IMR-90 (cell line): ENCODE measurements at regions not wholly inside any gene's neighbourhood (a gene's known extent, or its start where the extent isn't known, plus 50 kb on each side); places are given as distances from the start of the nearest gene placed in this dataset.

Experiments used
- ATAC-seq: fragments of 200-7000 bp; cut with Tn5 transposase; 2 replicates; pipeline ENCODE4 v1.9.1; 2020; ENCODE audit warnings: low read depth, mild to moderate bottlenecking, moderate library complexity
- BruUV-seq: library from RNA; stranded (reverse); fragments of 400-500 nt; replicated peaks from 2 replicates; lab custom pipeline; 2021; lab: Mats Ljungman, UMichigan
- CTCF ChIA-PET: fragments of 300-600 bp; formaldehyde crosslinking; extraction: SDS; loops from one replicate; lab custom pipeline; 2021; ENCODE audit warnings: antibody characterized with exemption; lab: Yijun Ruan, JAX
- POLR2A ChIA-PET: fragments of 300-600 bp; sonication (Branson Sonifier 250); formaldehyde crosslinking; loops from one replicate; lab custom pipeline; 2022; ENCODE audit warnings: antibody characterized with exemption; ENCODE audit not compliant: unreplicated experiment; lab: Charles Lee
- DNase-seq: peaks from one replicate; pipeline ENCODE4 v3.0.0; 2013
- H2AFZ ChIP-seq: replicated peaks from 2 replicates; pipeline ENCODE3; 2013; ENCODE audit warnings: low read length, mild to moderate bottlenecking; ENCODE audit not compliant: poor library complexity
- H2AK5ac ChIP-seq: 2 replicates; pipeline ENCODE4 v1.6.1; 2013; ENCODE audit warnings: low read depth, low read length, inconsistent platforms
- H2AK9ac ChIP-seq: replicated peaks from 2 replicates; pipeline ENCODE3; 2013; ENCODE audit warnings: mild to moderate bottlenecking, low read depth, low read length, moderate library complexity; ENCODE audit not compliant: poor library complexity
- H2BK120ac ChIP-seq: 2 replicates; pipeline ENCODE4 v1.6.1; 2013; ENCODE audit warnings: low read depth, low read length, inconsistent platforms
- H2BK15ac ChIP-seq: 3 replicates; pipeline ENCODE4 v1.6.1; 2013; ENCODE audit warnings: low read depth, low read length, inconsistent platforms
- H2BK20ac ChIP-seq: 2 replicates; pipeline ENCODE4 v1.6.1; 2013; ENCODE audit warnings: low read depth, mild to moderate bottlenecking, inconsistent platforms, low read length, moderate library complexity
- H2BK5ac ChIP-seq: 2 replicates; pipeline ENCODE4 v1.6.1; 2013; ENCODE audit warnings: mild to moderate bottlenecking, low read depth, low read length, inconsistent platforms; ENCODE audit not compliant: poor library complexity, severe bottlenecking
- H3K14ac ChIP-seq: replicated peaks from 2 replicates; pipeline ENCODE4 v1.6.1; 2013; ENCODE audit warnings: low read depth, low read length, inconsistent platforms
- H3K18ac ChIP-seq: 2 replicates; pipeline ENCODE4 v1.6.1; 2013; ENCODE audit warnings: low read depth, low read length, control low read depth
- H3K23ac ChIP-seq: 2 replicates; pipeline ENCODE4 v1.6.1; 2013; ENCODE audit warnings: low read depth, low read length, inconsistent platforms
- H3K27ac ChIP-seq: 2 replicates; pipeline ENCODE4 v1.5.1; 2013; ENCODE audit warnings: mild to moderate bottlenecking, control low read depth, low read length; ENCODE audit not compliant: insufficient read depth
- H3K27me3 ChIP-seq: 2 replicates; pipeline ENCODE4 v1.6.1; 2013; ENCODE audit warnings: low read length; ENCODE audit not compliant: control insufficient read depth, insufficient read depth
- H3K36me3 ChIP-seq: 2 replicates; pipeline ENCODE4 v1.6.1; 2013; ENCODE audit warnings: low read length, mixed read lengths; ENCODE audit not compliant: control insufficient read depth, insufficient read depth
- H3K4ac ChIP-seq: 2 replicates; pipeline ENCODE4 v1.6.1; 2013; ENCODE audit warnings: low read depth, low read length, inconsistent platforms
- H3K4me1 ChIP-seq: 2 replicates; pipeline ENCODE4 v1.6.1; 2013; ENCODE audit warnings: low read length, mixed read lengths; ENCODE audit not compliant: control insufficient read depth, insufficient read depth
- H3K4me2 ChIP-seq: 2 replicates; pipeline ENCODE4 v1.6.1; 2013; ENCODE audit warnings: low read depth, mild to moderate bottlenecking, control low read depth, low read length, moderate library complexity
- H3K4me3 ChIP-seq: 2 replicates; pipeline ENCODE4 v1.5.1; 2013; ENCODE audit warnings: low read depth, mild to moderate bottlenecking, control low read depth, low read length, moderate library complexity; ENCODE audit not compliant: insufficient read depth
- H3K56ac ChIP-seq: 2 replicates; pipeline ENCODE4 v1.6.1; 2013; ENCODE audit warnings: low read length, inconsistent platforms; ENCODE audit not compliant: insufficient read depth; ENCODE audit errors: extremely low read depth
- H3K79me1 ChIP-seq, 2 experiments: 2 replicates each; pipeline ENCODE4 v1.6.1; 2013; ENCODE audit warnings: low read length in 2 of 2, inconsistent platforms in 1 of 2, low read depth in 1 of 2
- H3K9ac ChIP-seq: 2 replicates; pipeline ENCODE4 v1.6.1; 2013; ENCODE audit warnings: low read depth, low read length, control low read depth
- H3K9me1 ChIP-seq: 2 replicates; pipeline ENCODE4 v1.6.1; 2013; ENCODE audit warnings: low read length, inconsistent platforms; ENCODE audit not compliant: insufficient read depth
- H3K9me3 ChIP-seq: 2 replicates; pipeline ENCODE4 v1.6.1; 2013; ENCODE audit warnings: low read length; ENCODE audit not compliant: control insufficient read depth, insufficient read depth
- H4K20me1 ChIP-seq: 2 replicates; pipeline ENCODE4 v1.6.1; 2013; ENCODE audit warnings: low read length, inconsistent platforms; ENCODE audit not compliant: insufficient read depth
- H4K5ac ChIP-seq: 2 replicates; pipeline ENCODE4 v1.6.1; 2013; ENCODE audit warnings: mild to moderate bottlenecking, low read depth, low read length, control low read depth
- H4K8ac ChIP-seq, 2 experiments: 2 replicates each; pipeline ENCODE4 v1.6.1; 2013; ENCODE audit warnings: low read depth in 2 of 2, low read length in 2 of 2, control low read depth in 1 of 2, inconsistent platforms in 1 of 2
- H4K91ac ChIP-seq: 2 replicates; pipeline ENCODE4 v1.6.1; 2013; ENCODE audit warnings: low read depth, low read length, inconsistent platforms; ENCODE audit not compliant: insufficient read depth
- RFX5 ChIP-seq: IDR thresholded peaks from 2 replicates; pipeline ENCODE4 v1.8.0; 2012; ENCODE audit warnings: low read depth, mild to moderate bottlenecking, low read length, moderate library complexity
- SMC3 ChIP-seq: fragments of 150-350 bp; IDR thresholded peaks from 2 replicates; pipeline ENCODE4 v1.6.1; 2016; ENCODE audit warnings: low read depth, mild to moderate bottlenecking, antibody characterized with exemption, low read length, moderate library complexity
- WGBS, 2 experiments: methylation state at CpG; one replicate each; pipeline versions ENCODE4 v1.1.5 to v1.1.7; 2013; ENCODE audit warnings: missing lambda C conversion rate in 2 of 2; ENCODE audit not compliant: insufficient read length in 1 of 2; ENCODE audit errors: extremely low coverage in 2 of 2; 5-methylcytosine and 5-hydroxymethylcytosine counted together
- dilution Hi-C: fragments of 300-500 bp; cut with HindIII; formaldehyde crosslinking; loops from one replicate; pipeline ENCODE4 v1.14.3; 2018; ENCODE audit warnings: low sequenced_read_pairs; ENCODE audit not compliant: unreplicated experiment
- in situ Hi-C: fragments of 300-500 bp; cut with MboI; formaldehyde crosslinking; loops from 3 replicates; pipeline ENCODE4 v1.14.3; 2019; ENCODE audit warnings: low sequenced_read_pairs, inconsistent platforms, mixed read lengths
- intact Hi-C: fragments of 100-400 bp; cut with micrococcal nuclease; formaldehyde crosslinking; loops from 2 replicates; pipeline ENCODE4 v1.10.0; 2022

DNA sequence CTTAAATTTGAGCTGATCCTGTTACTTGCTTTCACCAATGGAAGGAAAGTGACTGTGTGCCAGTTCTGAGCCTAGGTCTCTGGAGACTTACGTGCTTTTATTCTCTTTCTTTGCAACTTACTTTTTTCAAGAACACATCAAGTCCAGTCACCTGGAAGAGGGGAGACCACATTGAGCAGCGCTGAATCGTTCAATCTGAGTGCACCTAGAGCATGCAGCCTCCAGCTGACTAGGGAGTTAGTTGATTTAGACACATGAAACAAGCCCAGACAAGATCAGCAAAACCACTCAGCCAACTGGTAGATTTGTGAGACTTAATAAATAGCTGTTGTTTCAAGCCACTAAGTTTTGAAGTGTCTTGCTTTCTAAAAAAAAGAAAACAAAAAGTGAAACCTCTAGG is 1014.8 kb upstream of the FBXO33 start:
- TF ChIP-seq SMC3 = no peak
- no peak for TF ChIP-seq RFX5
- WGBS, 2 experiments = no CpG with 5 or more reads among the region's 3 CpGs
- dilution Hi-C loops (no loop called here), in situ Hi-C loops (no loop called here), intact Hi-C loops (no loop called here)
- H4K20me1 ChIP-seq = no peaks in the 10 kb centered on the region
- no peak overlapping the region for H2BK5ac ChIP-seq
- H3K27me3 ChIP-seq = no peaks in the 10 kb centered on the region
- BruUV-seq = no TSS peak
- no peak overlapping the region for H3K4me2 ChIP-seq
- H2AK9ac ChIP-seq = no peak overlapping the region
- H4K8ac ChIP-seq = no peak overlapping the region
- H4K5ac ChIP-seq = no peak overlapping the region
- POLR2A ChIA-PET = no interaction called here
- H2BK15ac ChIP-seq = no peak overlapping the region
- no peaks in the 10 kb centered on the region for H3K36me3 ChIP-seq
- no peak overlapping the region for H3K4me3 ChIP-seq
- peaks cover 2% of the 10 kb centered on the region; the same call in 1 of the 2 replicates for H3K9me3 ChIP-seq
- H3K18ac ChIP-seq = no peak overlapping the region
- H3K4me1 ChIP-seq = no peaks in the 10 kb centered on the region
- H4K91ac ChIP-seq = no peak overlapping the region
- H3K9ac ChIP-seq = no peak overlapping the region
- H3K14ac ChIP-seq = no peak overlapping the region
- H3K79me1 ChIP-seq = no peaks in the 10 kb centered on the region
- no peak overlapping the region for H3K4ac ChIP-seq
- H3K9me1 ChIP-seq = no peaks in the 10 kb centered on the region
- no peak overlapping the region for H3K23ac ChIP-seq
- CTCF ChIA-PET = no interaction called here
- DNase-seq (no peak), ATAC-seq (no peak)
- H3K27ac ChIP-seq = no peak overlapping the region
- H2AK5ac ChIP-seq = no peak overlapping the region
- H3K56ac ChIP-seq = no peak overlapping the region
- no peak overlapping the region for H2AFZ ChIP-seq
- H2BK20ac ChIP-seq = no peak overlapping the region
- H2BK120ac ChIP-seq = no peak overlapping the region
